Stimulated activated CD4-positive, alpha-beta T cell treated with anti-CD3 and anti-CD28 coated beads, TNF-alpha, amount 100 ng/mL, for 24 hours (primary cell): ENCODE measurements at regions not wholly inside any gene's neighbourhood (a gene's known extent, or its start where the extent isn't known, plus 50 kb on each side); places are given as distances from the start of the nearest gene placed in this dataset.

Source experiments
- DNase-seq, 3 experiments: peaks; one replicate each; pipeline ENCODE4 v3.0.0-alpha.2; 2020; ENCODE audit warnings: low read depth in 3 of 3

- DNase-seq: no peak
Observed at GRCh38 chr4:126827669-126828068, 805.1 kb upstream of the INTU start.

DNA sequence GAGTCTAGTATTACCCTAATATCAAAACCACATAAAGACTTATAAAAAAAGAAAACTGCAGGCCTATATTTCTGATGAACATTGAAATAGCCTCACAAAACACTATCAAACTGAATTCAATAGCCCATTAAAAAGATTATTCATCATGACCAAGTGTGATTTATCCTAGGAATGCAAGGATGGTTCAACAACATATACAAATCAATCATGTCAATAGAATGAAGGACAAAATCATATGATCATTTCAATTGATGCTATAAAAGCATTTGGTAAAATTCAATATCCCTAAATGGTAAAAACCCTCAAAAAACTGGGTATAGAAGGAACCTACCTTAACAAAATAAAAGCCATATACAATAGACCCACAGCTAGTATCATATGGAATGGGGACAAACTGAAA, 797.9 kb upstream of the INTU start:
- no peak for DNase-seq

DNA sequence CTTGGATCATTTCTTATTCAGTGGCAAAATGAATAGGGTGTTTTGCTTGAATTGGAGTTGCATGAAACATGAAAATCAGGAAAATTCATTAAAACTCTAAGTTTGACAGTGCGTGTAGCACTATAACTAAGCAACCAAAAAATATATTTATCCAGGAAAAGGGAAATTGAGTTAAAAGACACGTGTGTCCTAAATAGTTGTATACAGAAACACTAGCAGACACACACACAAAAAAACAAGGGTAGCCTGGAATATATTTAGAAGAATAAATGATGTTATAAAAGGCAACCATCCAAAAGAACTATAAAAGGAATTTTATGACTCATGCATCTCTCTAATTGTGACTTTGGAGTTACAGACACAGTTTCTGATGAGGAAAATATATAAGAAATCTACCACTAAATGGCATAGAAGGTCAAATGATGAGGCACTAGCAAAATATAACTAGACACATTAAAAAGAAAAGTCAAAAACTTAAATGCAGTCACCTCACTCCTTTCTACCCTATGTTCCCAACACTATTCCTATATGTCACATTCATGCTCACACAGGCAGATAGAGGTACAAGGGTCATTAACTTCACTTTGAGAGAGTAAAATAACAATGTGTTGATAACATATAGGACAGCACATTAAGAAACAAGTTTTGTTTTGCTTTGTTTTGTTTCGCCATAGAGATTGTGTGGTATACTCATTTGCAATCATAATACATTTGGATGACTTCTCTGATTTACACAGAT, 793.6 kb upstream of the INTU start:
- no peak for DNase-seq

DNA sequence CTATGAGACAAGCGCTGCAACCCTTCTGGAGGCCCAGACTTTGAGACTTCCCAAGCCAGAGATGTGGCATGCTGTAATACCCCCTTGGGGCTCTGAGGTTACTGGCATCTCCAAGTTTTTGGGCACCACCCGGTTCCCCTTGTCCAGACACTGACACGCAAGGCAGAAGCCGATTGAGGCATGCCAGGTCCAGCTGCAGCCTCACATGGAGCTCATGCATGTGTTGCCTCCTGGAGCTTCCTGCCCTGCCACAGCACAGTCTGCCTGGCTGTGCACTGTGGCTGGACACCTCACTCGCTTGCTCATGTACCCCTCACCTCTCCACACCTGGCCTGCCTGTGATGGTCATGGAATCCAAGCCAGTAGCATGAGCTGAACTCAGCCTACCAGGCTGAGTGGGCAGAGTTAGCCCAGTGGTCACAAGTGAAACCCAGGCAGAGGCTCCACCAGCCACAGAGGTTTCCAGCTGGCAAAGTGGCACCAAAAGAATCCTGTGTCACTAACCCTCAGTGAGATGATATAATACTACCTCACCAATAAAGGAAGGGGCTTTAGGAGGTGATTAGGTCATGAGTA, 789.2 kb upstream of the INTU start:
- DNase-seq: no peak

- DNase-seq: no peak
Observed at GRCh38 chr4:126850286-126850685, 782.5 kb upstream of the INTU start.

- no peak for DNase-seq
Observed at GRCh38 chr4:126851391-126851790, 781.4 kb upstream of the INTU start.

GRCh38 chr4:126853715-126854114, 779.0 kb upstream of the INTU start:
- DNase-seq: no peak

DNA sequence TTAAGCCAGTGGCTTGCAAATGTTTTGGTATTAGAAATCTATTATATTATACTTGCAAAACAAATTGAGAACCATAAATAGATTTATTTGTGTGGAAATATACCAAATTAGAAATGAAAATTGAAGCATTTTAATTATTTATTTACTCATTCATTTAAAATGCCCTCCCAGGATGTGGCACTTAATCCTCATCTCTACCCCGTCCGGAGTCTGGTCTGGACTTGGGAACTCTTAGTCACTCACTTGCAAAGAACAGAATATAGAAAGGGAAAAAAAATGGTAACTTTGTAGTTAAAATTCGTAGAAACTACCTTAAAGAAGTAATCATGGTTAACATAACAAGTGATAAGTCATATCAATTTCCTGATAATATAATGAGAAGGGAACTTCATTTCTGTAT, 775.9 kb upstream of the INTU start:
- DNase-seq: no peak

DNA sequence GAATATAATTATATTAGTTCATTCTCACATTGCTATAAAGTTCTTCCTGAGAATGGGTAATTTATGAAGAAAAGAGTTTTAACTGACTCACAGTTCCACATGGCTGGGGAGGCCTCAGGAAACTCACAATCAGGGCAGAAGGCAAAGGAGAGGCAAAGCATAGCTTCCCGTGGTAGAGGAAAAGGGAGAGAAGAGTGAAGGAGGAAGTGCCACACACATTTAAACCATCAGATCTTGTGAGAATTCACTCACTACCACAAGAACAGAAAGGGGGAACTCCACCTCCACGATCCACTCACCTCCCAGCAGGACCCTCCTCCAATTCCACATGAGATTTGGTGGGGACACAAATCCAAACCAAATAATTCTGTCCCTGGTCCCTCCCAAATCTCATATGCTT, 773.4 kb upstream of the INTU start:
- DNase-seq: no peak

DNA sequence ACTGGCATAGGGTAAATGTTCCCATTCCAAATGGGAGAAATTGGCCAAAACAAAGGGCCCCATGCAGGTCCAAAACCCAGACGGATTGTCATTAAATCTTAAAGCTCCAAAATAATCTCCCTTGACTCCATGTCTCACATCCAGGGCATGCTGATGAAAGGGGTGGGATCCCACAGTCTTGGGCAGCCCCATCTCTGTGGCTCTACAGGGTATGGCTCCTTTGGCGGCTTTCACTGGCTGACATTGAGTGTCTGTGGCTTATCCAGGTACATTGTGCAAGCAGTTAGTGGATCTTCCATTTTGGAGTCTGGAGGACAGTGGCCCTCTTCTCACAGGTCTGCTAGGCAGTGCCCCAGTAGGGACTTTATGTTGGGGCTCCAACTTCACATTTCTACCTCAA, 772.9 kb upstream of the INTU start:
- no peak for DNase-seq

GRCh38 chr4:126860308-126860707, 772.4 kb upstream of the INTU start:
- no peak for DNase-seq

DNA sequence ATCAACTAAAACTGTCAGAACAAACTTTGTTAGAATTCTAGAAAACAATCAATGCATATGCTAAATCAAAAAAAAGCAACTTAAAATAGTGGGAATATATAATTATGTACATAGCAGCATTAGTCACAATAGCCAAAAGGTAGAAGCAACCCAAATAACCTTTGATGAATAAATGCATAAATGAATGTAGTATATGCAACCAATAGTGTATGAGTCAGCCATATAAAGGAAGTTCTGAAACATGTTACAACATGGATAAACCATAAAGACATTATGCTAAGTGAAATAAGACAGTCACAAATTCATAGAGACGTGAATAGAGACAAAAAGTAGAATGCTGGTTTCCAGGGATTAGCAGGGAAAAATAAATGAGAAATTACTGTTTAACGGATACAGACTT, 762.8 kb upstream of the INTU start:
- no peak for DNase-seq

DNA sequence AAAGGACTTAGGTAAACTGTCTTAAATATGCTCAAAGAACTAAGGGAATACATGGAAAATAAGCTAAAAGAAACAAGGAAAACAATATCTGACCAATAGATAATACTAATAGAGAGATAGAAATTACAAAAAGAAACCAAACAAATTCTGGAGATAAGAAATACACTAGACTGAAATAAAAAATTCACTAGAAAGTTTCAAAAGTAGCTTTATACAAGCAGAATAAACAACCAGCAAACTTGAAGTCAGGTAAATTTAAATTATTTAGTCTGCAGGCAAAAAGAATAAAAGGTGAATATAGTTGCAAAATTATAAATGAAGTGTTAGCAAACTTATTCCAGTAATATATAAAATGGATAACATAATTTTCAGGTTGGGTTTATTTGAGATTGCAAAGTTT, 760.9 kb upstream of the INTU start:
- DNase-seq: no peak

DNA sequence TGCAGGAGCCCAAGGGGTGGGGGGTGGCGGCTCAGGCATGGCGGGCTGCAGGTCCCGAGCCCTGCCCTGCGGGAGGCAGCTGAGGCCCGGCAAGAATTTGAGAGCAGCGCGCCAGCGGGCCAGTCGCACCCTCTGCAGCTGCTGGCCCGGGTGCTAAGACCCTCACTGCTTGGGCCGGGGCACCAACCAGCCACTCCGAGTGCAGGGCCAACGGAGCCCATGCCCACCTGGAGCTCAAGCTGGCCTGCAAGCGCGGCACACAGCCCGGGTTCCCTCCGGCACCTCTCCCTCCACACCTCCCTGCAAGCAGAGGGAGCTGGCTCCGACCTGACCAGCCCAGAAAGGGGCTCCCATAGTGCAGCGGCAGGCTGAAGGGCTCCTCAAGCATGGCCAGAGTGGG, 758.2 kb upstream of the INTU start:
- no peak for DNase-seq

GRCh38 chr4:126888968-126889367, 743.8 kb upstream of the INTU start:
- DNase-seq: no peak

- DNase-seq: no peak
Observed at GRCh38 chr4:126890383-126890782, 742.4 kb upstream of the INTU start.

DNA sequence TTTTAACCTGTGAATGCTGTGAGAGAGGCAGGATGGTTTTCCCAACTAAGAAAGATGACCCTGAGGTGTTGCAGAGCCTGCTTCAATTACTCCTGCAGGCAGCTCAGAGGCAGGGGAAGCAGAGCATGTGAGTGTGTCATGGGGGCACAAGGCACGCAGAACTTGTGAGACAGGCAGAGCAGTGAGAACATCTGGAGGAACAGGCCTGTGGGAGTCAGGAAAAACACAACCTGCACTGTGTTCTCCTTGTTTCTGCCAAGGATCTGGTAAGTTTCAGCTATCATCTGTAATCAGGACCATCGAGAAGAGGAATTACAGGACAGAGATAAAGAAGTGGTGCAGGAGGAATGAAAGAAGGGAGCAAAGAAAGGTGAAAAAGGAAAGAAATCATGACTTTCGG, 741.8 kb upstream of the INTU start:
- no peak for DNase-seq

DNA sequence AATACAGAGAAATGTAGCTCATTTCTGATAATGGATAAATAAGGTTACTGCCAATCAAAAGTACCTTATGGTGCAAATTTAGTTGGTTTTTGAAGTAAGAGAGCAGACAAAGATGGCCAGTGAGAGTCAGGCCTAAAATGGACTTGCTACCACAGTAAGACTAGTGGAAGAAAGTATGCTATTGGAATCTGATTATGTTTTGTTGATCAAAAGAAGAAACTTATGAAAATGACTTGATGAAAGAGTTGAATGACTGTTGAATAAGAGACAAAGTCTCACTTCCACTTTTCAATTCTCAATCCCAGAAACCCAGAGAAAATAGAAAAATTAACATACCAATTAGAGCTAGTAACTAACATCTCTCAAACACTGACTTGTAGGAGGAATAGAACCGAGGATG, 737.8 kb upstream of the INTU start:
- no peak for DNase-seq

DNA sequence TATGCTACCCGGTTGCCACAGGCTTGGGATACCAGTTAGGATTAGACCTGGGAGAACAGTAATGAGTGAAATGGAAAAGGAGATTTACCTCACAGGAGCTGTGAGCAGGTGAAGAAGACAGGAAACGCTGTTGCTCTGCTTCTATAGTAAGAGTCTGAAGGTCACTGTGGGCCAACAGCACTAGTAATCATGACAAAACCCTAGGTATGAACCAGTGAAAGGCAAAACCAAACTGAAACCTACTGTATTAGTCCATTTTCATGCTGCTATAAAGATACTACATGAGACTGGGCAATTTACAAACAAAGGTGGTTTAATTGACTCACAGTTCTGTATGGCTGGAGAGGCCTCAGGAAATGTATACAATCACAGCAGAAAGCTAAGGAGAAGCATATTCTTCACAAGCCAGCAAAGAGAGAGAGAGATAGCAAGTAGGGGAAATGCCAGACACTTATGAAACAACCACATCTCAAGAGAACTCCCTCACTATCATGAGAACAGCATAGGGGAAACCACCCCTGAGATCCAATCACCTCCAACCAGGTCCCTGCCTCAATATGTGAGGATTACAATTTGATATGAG, 736.7 kb upstream of the INTU start:
- DNase-seq: no peak

- no peak for DNase-seq
Observed at GRCh38 chr4:126897038-126897437, 735.7 kb upstream of the INTU start.

DNA sequence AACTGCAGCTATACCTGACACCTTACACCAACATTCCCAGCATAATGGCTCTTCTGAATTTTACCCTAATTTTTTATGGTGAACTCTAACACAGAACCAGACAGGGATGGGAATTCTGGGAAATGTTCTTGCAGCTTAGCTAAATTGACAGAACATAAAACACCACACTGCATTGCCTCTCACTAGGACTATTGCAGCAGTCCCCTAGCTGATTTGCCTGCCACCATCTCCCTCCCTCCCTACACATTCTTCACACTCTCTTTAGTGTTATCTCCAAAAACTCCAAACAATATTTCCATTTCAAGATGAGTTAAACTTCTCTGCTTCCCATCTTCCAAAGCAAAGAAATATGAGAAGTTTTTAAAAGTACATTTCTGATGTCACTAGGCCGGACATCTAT, 733.9 kb upstream of the INTU start:
- no peak for DNase-seq

DNA sequence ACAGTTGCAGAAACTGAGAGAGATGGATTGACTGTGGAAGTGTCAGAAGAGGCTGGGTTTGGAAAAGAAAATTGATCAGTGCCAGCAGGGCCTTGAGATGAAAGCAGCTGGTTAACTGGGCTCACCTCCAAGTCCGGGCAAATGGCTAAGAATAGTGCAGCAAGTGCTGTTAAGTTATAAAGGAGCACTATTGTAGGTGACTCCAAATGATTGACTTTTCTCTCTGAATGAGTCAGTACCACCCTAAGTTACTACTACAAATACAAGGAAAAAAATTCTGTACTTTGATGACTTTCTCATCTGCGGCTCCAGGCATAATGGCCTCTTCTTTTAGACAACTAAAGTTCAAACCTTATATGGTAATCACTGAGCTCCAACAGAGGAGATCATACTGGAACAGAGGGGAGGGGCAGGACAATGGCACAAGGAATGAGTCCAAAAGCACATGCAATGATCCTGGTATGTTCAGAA, 733.4 kb upstream of the INTU start:
- no peak for DNase-seq

GRCh38 chr4:126906466-126906865, 726.3 kb upstream of the INTU start:
- no peak for DNase-seq
